HG02610 (cell line): ENCODE measurements at regions not wholly inside any gene's neighbourhood (a gene's known extent, or its start where the extent isn't known, plus 50 kb on each side); places are given as distances from the start of the nearest gene placed in this dataset.

Experiments
- ATAC-seq: cut with Tn5 transposase; IDR thresholded peaks from one replicate; pipeline ENCODE4 v1.9.1; 2021; ENCODE audit warnings: mild to moderate bottlenecking, moderate library complexity; ENCODE audit not compliant: unreplicated experiment

DNA sequence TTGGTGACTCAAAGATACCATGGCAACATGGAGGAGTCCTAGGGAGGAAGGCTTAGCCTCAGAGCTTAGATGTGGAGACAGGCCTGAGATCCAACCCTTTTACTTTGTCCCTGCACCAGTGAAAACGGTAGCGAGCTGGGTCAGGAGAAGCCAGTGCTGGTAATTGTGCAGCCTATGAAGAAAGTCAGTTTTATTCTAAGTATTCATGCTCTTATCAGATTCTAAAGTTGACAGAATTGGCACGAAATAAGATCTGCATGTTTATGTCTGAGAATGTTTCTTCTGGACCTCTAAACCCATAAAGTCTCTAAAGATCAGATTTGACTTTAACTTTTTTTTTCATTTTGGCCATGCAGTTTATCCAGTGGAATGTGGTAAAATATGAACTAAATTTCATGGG is 93.8 kb downstream of the SCG2 start:
- ATAC-seq, result no peak

DNA sequence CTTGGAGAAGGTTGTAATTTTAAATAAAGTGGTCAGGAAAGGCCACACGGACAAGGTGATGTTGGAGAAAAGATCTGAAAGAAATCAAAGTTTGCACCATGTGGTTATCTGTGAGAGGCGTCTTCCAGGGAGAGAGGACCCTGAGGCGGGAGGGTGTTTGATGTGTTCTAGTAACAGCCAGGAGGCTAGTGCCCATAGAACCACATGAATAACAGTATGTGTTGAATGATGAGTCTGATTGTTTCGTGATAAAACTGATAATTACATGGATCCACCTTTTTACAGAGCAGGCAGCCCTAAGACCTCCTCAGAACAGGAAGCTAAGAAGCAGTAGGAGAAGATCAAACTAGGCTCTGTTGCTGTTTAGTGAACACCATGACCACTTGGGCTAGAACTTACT is 91.4 kb downstream of the SCG2 start:
- no peak for ATAC-seq

DNA sequence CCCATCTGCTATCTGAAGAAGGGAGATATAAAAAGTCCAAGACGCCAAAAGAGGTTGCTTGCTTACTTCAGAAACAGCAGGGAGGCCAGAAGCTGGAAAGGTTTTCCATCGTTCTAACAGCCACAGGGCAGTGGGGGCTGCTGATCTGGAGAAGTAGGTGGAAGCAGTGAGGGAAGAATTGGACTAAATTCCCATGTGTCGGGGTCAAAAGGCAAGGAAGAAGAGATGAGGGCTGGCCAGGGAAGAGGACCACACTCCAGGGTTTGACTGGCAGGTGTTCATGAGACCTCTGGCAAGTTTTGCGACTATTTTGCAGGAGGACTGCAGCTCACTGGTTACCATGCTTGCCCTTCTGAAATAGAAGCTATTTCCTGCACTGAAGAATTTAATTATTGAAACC is 91.0 kb downstream of the SCG2 start:
- ATAC-seq, result no peak

DNA sequence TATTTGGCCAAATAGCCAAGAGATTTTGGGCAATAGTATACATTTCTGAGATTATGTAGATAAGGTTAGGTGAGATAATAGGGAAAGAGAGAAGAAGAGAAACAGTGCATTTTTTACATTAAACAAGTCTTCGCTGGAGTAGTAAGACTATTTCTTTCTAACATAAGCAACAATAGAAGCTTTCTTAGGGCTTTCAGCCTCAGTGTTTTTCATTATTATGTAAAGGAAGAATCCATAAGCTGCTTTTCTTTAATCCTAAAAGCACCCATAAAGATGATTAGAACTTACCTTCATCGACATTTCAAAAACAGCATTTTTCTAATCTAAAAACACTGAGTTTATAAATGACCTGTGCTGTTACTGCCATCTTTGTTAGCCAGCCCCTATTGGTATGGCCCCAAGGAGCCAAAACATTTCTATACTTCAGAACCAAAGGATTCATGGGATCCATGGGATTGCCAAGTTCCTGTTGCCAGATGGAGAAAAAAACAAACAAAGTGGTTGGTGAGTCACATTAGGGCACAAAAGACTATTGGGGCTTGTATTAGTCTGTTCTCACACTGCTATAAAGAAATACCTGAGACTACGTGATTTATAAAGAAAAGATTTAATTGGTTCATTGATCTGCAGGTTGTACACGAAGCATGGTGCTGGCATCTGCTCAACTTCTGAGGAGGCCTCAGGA is 88.2 kb downstream of the SCG2 start:
- no peak for ATAC-seq

DNA sequence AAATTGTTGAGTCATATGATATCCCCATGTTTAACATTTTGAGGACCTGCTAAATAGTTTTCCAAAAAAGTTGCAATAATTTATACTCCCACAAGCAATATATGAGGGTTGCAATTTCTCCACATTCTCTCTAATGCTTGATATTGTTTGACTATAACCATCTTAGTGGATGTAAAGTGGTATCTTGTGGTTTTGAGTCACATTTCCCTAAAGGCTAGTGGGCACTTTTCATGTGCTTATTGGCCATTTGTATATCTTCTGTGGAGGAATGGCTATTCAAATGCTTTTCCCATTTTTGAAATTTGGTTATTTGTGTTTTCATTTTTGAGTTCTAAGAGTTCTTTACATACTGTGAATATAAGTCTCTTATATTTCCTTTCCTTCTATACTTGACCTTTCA is 82.7 kb downstream of the SCG2 start:
- ATAC-seq, result no peak

DNA sequence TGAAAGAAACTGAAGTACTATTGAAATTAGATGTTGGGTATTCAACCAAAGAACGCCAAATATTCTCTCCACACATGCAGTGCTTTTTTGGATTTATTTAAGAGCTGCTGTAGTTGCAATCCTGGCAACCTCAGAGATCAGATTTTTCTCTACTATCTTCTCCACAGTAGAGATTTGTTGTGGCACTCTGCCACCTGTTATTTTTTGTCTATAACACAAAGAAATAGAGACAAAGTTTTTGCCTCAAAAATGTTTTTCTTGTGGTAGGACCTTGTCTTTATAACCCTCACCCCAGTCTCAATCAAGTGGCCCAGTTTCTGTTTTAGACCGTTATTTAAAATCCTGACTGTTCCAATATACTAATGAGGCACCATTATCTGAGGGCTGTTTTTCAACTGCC is 79.4 kb downstream of the SCG2 start:
- no peak for ATAC-seq

DNA sequence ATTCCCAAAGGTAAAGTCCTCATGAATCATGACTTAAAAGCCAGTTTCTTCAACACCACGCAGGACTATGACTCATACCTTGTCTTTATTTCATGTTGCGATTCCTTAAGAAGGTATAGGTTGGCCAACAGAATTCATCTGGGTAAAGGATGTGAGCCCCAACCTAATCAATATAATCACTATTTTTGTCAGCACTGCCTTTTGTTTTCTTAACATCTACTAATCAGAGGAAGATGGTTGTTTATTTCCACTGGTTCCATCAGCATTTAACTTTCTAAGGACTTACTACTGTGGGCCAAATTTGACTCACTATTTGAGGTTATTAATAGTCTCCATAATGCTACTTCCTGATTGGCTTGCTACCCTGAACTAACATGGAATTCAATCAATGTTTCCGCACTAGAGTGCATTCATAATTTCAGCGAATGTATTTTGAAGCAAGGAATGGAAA is 78.6 kb downstream of the SCG2 start:
- ATAC-seq, result no peak

DNA sequence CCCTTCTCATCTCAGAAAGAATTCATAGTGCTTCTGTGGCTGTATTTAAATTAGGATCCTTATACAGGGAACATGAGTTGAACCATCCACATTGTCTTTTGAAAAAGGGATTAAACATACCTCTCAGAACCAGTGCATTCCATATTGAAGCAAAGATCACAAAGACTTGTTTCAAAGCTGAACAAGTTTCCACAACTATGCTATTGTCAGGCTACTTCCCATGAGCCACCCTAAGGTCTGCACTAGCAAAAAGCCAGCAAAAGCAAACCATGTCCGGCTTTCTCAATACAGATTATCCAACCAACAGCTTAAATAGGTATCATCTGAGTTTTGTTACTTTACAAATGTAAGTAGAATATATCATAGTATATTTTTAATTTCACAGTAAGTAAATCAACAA is 78.1 kb downstream of the SCG2 start:
- no peak for ATAC-seq

DNA sequence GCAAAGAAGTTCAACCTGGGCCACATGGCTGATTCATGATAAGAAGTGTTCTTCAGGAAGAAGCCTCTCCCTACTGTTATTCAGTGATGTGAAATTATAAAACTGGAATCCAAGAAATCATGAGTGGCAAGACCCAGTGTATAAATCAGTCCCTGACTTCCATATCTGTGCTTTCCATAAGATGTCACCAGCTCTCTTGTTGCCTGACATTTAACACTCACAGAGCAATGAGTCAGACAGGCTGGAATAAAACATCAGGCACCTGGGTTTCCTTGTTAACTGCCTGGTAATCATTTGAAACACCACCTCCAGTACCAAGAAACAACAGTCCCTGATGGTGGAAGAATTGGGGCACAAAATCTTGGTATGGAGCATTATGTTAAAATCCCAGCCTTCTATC is 76.1 kb downstream of the SCG2 start:
- ATAC-seq, result no peak

DNA sequence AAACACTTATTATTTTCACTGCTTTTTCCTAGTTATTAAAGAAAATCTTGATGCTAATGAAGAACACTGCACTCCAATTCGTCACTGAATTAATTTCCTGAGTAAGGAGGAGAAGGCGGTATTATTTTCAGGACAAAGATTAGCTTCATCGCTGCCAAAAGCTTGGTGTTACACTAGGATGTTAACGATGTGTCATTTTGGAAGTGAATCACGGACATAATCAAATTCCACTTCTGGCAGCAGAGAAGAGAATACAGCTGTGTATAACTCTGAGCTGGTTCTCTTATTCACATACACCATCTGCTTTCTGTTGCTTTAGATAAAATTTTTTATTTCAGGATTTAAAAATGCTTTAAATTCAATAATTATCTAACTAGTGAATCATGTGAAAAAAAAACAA is 74.1 kb downstream of the SCG2 start:
- no peak for ATAC-seq

DNA sequence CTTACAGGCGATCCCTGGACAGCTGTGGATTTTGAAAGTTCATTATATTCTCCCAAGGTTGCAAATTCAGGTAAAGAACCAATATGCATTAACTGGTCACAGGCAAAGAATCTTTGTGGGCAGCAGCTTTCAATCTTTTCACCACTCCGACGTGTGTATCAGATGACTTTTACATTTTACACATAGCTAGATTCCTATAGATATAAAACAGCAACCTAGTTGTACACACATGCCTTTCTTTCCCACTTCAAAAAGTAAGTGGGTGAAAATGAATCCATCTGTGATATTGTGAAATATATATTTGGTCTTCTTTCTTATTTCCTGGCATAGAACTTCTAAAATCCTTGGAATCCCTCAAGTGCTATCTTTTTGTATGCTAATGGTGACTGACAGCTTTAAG is 72.5 kb downstream of the SCG2 start:
- no peak for ATAC-seq

DNA sequence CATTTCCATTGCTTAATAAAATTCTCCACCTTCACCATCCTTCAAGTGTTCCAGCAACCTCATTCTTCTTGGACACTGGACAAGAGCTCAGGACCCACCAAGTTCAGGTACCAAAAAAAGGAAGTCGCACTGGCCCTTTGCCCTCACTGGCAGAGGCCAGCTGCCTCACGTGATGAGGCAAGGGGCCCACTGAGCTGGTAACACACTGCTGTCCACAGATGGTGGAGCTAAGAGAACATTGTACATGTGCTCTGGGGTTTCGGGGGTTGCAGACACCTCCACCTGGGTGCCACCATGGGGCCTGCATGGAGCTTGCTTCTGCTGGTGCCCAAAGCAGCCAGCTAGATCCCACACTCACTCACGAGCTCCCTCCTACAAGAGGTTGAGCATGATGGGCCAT is 71.3 kb downstream of the SCG2 start:
- no peak for ATAC-seq

DNA sequence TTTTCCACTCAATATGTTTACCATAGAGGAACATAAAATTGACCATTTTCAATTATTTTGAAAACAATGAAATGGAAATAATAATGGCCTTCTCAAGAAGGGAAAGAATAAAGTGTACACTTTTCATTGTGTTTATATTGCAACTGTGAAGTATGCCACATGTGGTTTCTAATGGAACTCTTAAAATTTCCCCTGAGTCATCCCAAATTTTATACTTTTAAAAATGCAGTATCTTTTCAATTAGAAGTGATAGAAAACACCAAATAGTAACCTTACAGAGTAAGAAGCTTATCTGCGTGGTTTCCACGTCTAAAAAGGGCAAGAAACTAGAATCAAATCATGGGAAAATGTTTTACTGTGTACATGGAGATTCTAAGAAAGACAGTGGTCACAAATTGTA is 70.0 kb downstream of the SCG2 start:
- ATAC-seq, result no peak

DNA sequence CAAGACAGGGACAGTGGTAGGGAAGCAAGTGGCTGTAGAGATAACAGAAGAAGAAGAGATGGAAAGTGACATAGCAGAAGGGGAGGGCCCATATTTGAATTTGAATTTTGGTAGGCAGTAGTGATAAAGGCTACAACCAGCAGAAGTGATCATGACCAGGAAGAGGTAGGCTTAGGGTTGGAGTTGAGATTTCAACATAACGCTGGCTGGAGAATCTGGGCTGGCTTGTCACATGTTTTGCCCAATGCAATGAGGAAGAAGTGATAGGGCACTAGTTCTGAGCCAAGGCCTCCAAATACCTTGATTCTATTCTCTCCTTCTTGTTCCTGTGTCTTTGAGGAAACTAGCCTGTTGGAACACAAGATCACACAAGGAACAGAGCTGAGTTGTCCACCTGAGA is 69.4 kb downstream of the SCG2 start:
- ATAC-seq, result no peak

DNA sequence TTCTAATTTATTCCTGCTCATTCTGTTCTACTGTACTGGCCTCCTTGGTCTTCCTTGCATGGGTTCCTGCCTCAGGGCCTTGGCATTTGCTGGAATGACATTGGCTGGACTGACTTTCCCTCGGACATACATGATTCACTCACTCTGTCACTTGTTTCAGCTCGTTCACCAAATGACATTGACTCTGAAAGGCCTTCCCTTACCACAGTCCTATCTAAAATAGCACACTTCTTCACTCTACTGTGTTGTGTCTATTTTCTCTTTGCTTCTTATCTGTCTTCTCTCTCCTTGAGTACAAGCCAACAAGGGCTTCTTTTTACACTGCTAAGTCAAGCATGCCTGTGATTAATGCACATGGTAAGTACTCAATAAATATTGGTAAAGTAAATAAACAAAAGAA is 65.6 kb downstream of the SCG2 start:
- no peak for ATAC-seq

DNA sequence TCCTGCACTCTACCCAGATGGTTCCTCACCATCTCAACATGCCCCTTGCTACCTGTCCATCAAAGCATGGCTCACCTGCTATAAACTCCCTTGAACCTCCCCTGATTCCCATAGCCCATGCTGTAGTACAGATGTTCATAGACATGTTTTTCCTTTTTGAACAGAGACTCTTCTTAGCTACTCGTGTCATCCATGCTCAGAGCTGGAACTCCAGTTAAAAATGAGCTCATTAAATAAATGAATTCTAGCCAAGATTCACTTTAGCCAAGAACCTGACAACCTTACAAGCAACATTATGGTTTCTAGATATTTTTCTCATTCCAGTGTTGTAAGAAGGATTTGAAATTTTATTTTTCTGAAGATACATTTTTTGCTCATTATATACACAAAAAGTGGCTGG is 65.0 kb downstream of the SCG2 start:
- no peak for ATAC-seq

DNA sequence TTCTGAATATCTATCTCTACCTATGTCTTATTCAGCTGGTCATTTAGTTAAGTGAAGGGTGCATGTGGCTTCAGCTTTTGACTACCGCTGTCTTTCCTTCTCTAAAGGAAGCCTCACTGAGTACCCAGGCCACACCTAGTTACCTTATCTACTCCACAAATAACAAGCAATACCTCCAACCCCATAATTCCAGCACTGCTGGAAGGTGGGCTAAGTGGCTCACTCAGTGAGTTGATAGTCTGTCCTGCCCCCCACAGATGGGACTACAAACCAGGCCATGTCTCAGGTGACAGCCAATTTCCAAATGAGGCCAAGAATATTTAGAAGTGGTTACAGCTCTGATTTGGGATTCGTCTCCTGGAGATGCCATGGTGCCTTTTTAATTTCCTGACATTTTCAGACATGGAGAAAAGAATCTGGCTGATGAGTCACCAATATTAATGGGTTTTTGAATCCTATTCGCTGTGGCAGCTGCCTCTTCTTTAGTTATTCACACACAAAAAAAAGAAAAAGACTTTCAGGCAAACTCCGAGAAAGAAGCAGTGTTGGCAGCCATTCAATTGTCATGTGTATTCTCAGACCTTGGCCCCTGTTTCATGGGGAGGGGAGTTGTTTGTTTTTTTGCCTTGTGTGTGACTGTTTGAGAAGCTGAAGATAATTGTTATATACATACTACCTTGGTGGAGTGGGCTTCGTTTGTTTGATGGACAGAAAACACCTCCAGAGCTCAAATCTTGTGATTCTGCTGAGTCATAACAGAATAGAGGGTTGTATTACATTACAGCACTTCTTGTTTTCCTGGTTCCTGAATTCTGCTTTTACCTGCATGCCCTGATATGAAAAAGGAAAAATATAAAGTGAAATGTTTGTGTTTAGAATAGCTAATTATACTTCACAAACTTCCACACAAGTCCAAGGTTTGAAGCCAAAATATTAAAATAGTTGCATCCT is 64.2 kb downstream of the SCG2 start:
- ATAC-seq, result no peak

DNA sequence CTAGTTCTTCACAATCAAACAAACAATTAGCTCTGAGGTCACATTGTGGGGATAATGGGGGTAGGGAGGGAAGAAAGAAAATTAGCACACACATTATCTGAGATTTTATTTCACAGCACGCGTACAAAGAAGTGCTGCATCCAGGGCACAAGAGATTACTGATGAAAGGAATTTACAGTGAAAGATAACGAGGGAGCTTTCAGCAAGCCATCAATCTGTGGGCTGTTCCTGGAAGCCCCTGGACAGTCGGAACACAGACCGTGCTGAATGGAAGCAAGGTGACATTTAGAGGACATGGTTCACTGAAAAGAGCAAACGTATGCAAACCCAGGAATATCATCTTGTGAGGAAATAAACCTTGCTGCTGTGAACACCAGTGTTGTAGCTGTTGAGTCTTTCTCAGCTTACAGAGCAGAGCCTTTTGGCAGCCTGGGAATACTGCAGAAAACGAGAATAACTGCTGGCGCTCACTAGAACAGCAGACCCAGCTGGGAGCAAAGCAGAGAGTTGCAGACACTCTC is 63.2 kb downstream of the SCG2 start:
- ATAC-seq, result no peak

DNA sequence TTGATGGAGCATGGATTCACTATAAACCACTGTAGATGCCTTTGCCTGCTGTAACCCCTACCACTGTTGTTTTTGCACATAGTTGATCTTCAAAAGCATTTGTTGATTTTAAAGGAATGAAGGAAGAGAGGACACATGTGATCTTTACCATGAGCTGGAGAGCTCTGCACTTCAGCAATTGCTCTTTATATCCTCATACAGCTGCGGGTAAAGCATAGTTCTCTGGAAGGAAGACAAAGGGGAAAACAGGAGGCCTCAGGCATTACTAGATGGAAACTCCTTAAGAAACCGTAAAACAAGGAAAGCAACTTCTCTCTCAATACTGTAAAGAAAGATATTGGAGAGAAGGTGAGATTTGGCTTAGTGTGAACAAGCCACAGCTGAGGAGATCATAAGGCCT is 60.6 kb downstream of the SCG2 start:
- no peak for ATAC-seq

DNA sequence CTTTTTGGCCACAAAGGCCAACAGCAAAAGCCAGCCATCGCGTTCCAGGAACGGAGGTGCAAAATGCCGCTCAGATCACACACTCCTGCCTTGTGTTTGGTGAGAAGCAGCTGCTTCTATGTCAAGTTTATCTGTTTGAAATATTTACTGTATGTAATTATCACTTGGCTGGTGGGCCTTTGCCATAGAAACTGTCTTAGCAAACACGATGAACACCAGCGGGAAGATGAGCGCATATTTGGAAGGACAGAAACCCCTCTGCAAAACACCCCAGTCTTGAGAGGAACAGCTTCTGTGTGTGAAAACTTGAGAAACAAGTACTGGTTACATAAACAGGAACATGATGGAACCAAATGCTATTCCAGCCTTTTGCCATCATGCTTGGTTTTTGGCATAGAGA is 59.7 kb downstream of the SCG2 start:
- no peak for ATAC-seq

DNA sequence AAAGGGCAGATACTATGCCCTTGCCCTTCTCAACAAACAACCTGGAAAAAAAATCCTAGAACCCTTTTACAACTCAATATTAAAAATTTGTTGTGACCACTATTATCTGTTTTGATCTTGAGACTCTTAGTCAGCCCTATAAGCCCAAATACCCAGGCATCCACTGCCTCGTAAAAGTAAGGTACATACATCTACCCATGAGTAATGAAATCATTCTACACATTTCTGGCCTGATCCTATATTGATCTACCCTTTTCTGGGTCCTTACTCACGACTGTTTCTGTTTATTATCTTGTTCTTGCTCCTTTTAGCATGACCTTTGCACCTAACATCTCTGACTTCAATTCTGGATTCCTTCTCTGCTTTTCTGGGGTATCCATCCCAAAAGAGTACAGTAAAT is 56.8 kb downstream of the SCG2 start:
- ATAC-seq, result no peak

DNA sequence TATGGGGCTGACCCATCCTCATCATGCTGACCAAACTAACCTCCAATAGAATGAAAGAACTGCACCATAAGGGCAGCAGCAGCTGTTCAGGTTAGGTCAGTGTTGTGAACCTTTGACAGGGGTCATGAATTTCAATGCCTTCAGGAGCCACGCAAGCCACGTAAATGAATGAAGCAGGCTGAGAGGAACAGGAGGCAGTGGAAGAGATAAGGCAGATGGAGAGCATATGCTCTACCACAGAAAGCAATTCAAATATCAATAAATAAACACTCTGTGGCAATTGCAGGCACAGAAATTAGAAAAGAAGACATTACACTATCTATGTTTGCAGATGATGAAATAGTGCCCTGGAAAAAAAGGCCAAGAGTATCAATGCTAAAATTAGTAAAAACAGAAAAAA is 56.3 kb downstream of the SCG2 start:
- no peak for ATAC-seq
